Endodermal cell (in vitro differentiated cells): ENCODE measurements at regions not wholly inside any gene's neighbourhood (a gene's known extent, or its start where the extent isn't known, plus 50 kb on each side); places are given as distances from the start of the nearest gene placed in this dataset.

Experiments used
- DNase-seq: peaks from one replicate; pipeline ENCODE4 v3.0.0-alpha.2; 2017
- H3K27ac ChIP-seq: 2 replicates; pipeline ENCODE4 v1.5.1; 2013; ENCODE audit warnings: mild to moderate bottlenecking, low read depth, low read length, moderate library complexity
- H3K27me3 ChIP-seq: 2 replicates; pipeline ENCODE4 v1.6.1; 2013; ENCODE audit warnings: mild to moderate bottlenecking, low read length, moderate library complexity; ENCODE audit not compliant: insufficient read depth, control insufficient read depth, poor library complexity, severe bottlenecking
- H3K36me3 ChIP-seq: 2 replicates; pipeline ENCODE4 v1.7.0; 2013; ENCODE audit warnings: mild to moderate bottlenecking, low read length, moderate library complexity; ENCODE audit not compliant: control insufficient read depth, insufficient read depth
- H3K4me1 ChIP-seq: one replicate; pipeline ENCODE4 v1.7.0; 2013; ENCODE audit warnings: low read length; ENCODE audit not compliant: control insufficient read depth, insufficient read depth
- H3K4me3 ChIP-seq: 2 replicates; pipeline ENCODE4 v1.5.1; 2013; ENCODE audit warnings: mild to moderate bottlenecking, low read length, moderate library complexity
- H3K9ac ChIP-seq: 2 replicates; pipeline ENCODE4 v1.6.1; 2013; ENCODE audit warnings: mild to moderate bottlenecking, low read length, moderate library complexity; ENCODE audit not compliant: poor library complexity, severe bottlenecking; ENCODE audit errors: extremely low read depth
- H3K9me3 ChIP-seq: 2 replicates; pipeline ENCODE4 v1.6.1; 2013; ENCODE audit warnings: mild to moderate bottlenecking, low read length, moderate library complexity; ENCODE audit not compliant: control insufficient read depth
- H3K27ac Mint-ChIP-seq: 2 replicates; pipeline ENCODE4 v1.8.0; 2020; ENCODE audit warnings: mixed read lengths
- H3K27me3 Mint-ChIP-seq: 2 replicates; pipeline ENCODE4 v1.8.0; 2021; ENCODE audit warnings: mild to moderate bottlenecking, mixed read lengths; ENCODE audit not compliant: insufficient read depth
- H3K36me3 Mint-ChIP-seq: 2 replicates; pipeline ENCODE4 v1.8.0; 2020; ENCODE audit warnings: low read depth, mixed read lengths
- H3K4me1 Mint-ChIP-seq: 2 replicates; pipeline ENCODE4 v1.8.0; 2020; ENCODE audit warnings: mixed read lengths
- H3K4me3 Mint-ChIP-seq: 2 replicates; pipeline ENCODE4 v1.8.0; 2020; ENCODE audit warnings: mild to moderate bottlenecking, moderate library complexity, mixed read lengths
- H3K9me3 Mint-ChIP-seq: 2 replicates; pipeline ENCODE4 v1.8.0; 2020; ENCODE audit warnings: mild to moderate bottlenecking, mixed read lengths
- WGBS, 2 experiments: methylation state at CpG; one replicate each; pipeline versions ENCODE4 v1.1.5 to v1.1.7; 2013; ENCODE audit warnings: missing lambda C conversion rate in 2 of 2, mixed read lengths in 1 of 2; ENCODE audit not compliant: insufficient coverage in 1 of 2, insufficient read length in 1 of 2; 5-methylcytosine and 5-hydroxymethylcytosine counted together
- TF ChIP-seq, protein P1 (sequence below): fragments of 200-600 bp; sonication (generic); conservative IDR thresholded peaks from 2 replicates; pipeline ENCODE4 v1.5.0; 2021; ENCODE audit warnings: antibody characterized with exemption, mild to moderate bottlenecking

DNA sequence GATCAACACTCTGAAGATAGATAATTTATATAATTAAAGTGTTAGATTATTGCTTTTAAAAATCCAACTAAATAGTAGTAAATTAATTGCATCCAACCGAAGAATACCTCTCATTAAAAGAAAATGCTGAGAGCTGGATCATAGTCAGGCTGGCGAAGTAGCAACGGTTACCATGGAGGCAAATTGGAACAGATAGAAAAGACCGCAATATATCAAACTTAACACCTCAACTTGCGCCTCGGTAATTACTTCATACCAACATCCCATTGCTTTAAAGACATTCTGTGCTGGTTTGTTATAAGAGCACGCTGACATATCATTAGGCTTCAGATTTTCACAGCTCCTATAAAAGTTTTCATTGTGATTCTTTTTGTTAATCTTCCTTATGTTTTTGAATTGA is 183.8 kb upstream of the ZC3H15 start:
- Mint-ChIP-seq H3K4me3 (no peak overlapping the region), H3K27me3 (no peaks in the 10 kb centered on the region), H3K4me1 (peaks cover 17% of the 10 kb centered on the region), H3K36me3 (no peaks in the 10 kb centered on the region), H3K27ac (no peak overlapping the region), H3K9me3 (peaks cover 3% of the 10 kb centered on the region)
- DNase-seq, result no peak
- H3K27ac ChIP-seq, result no peak overlapping the region
- H3K27me3 ChIP-seq, result no peaks in the 10 kb centered on the region
- H3K9me3 ChIP-seq, result no peaks in the 10 kb centered on the region
- WGBS, 2 experiments, result 90 to 92% methylated on average over 6 to 7 of the region's 7 CpGs
- H3K4me1 ChIP-seq, result no peaks in the 10 kb centered on the region
- no peak overlapping the region for H3K4me3 ChIP-seq
- H3K36me3 ChIP-seq, result no peaks in the 10 kb centered on the region
- H3K9ac ChIP-seq, result no peak overlapping the region
- TF ChIP-seq, protein P1, sequence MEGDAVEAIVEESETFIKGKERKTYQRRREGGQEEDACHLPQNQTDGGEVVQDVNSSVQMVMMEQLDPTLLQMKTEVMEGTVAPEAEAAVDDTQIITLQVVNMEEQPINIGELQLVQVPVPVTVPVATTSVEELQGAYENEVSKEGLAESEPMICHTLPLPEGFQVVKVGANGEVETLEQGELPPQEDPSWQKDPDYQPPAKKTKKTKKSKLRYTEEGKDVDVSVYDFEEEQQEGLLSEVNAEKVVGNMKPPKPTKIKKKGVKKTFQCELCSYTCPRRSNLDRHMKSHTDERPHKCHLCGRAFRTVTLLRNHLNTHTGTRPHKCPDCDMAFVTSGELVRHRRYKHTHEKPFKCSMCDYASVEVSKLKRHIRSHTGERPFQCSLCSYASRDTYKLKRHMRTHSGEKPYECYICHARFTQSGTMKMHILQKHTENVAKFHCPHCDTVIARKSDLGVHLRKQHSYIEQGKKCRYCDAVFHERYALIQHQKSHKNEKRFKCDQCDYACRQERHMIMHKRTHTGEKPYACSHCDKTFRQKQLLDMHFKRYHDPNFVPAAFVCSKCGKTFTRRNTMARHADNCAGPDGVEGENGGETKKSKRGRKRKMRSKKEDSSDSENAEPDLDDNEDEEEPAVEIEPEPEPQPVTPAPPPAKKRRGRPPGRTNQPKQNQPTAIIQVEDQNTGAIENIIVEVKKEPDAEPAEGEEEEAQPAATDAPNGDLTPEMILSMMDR, result no peak

GRCh38 chr2:186303091-186303490 is 183.0 kb upstream of the ZC3H15 start:
- TF ChIP-seq, protein P1, result no peak
- Histone ChIP-seq H3K9ac (no peak overlapping the region), H3K4me1 (no peaks in the 10 kb centered on the region), H3K9me3 (no peaks in the 10 kb centered on the region), H3K27ac (no peak overlapping the region), H3K4me3 (no peak overlapping the region), H3K27me3 (no peaks in the 10 kb centered on the region), H3K36me3 (no peaks in the 10 kb centered on the region)
- H3K9me3 Mint-ChIP-seq, result peaks cover under 1% of the 10 kb centered on the region
- no peak for DNase-seq
- peaks cover 24% of the 10 kb centered on the region for H3K4me1 Mint-ChIP-seq
- no peak overlapping the region for H3K27ac Mint-ChIP-seq
- H3K36me3 Mint-ChIP-seq, result no peaks in the 10 kb centered on the region
- H3K27me3 Mint-ChIP-seq, result no peaks in the 10 kb centered on the region
- H3K4me3 Mint-ChIP-seq, result no peak overlapping the region
- WGBS, 2 experiments, result 86 to 100% methylated on average over 1 to 2 of the region's 2 CpGs

DNA sequence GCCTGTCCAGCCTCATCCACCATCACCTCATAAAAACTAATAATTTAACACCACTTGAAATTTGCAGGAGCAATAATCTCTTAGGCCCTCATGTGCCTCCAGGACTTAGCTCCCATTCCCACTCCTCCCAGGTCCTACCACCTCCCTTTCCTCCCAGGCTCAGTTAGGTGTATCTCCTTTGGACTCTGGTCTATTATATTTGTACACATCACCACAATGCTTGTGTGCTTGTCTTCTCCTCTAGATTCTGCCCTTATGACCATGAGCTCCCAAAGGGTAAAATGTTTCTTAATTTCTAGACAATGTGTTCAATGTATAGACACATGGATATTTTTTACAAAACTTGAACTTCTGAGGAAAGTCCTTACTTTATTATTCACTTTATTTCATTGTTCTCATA is 182.0 kb upstream of the ZC3H15 start:
- no peaks in the 10 kb centered on the region for H3K27me3 ChIP-seq
- no peak overlapping the region for H3K27ac Mint-ChIP-seq
- no peak for DNase-seq
- H3K4me3 ChIP-seq, result no peak overlapping the region
- H3K36me3 Mint-ChIP-seq, result no peaks in the 10 kb centered on the region
- H3K4me1 ChIP-seq, result no peaks in the 10 kb centered on the region
- H3K9ac ChIP-seq, result no peak overlapping the region
- no peaks in the 10 kb centered on the region for H3K9me3 ChIP-seq
- no peak overlapping the region for H3K27ac ChIP-seq
- H3K27me3 Mint-ChIP-seq, result no peaks in the 10 kb centered on the region
- no peak overlapping the region for H3K4me3 Mint-ChIP-seq
- TF ChIP-seq, protein P1, result no peak
- H3K9me3 Mint-ChIP-seq, result no peaks in the 10 kb centered on the region
- peaks cover 33% of the 10 kb centered on the region for H3K4me1 Mint-ChIP-seq
- H3K36me3 ChIP-seq, result no peaks in the 10 kb centered on the region
